HepG2 (cell line): ENCODE measurements at regions not wholly inside any gene's neighbourhood (a gene's known extent, or its start where the extent isn't known, plus 50 kb on each side); places are given as distances from the start of the nearest gene placed in this dataset.

Experiments used
- ATM ChIP-seq: fragments of 450-650 bp; IDR thresholded peaks from 2 replicates; pipeline ENCODE4 v1.7.1; 2017; ENCODE audit warnings: mild to moderate bottlenecking, borderline replicate concordance
- CHD4 ChIP-seq: fragments of 200-600 bp; sonication (generic); IDR thresholded peaks from 2 replicates; pipeline ENCODE4 v1.7.0; 2017; ENCODE audit warnings: mild to moderate bottlenecking, low read length, borderline replicate concordance
- ESRRA ChIP-seq: sonication (generic); formaldehyde crosslinking; IDR thresholded peaks from 2 replicates; pipeline ENCODE4 v1.5.1; 2020; ENCODE audit warnings: mild to moderate bottlenecking, low read depth, missing genetic modification reagents
- GATAD2A ChIP-seq: IDR thresholded peaks from 2 replicates; pipeline ENCODE4 v1.6.1; 2016
- JDP2 ChIP-seq: sonication (generic); formaldehyde crosslinking; IDR thresholded peaks from 2 replicates; pipeline ENCODE4 v1.8.1; 2022; ENCODE audit warnings: missing genetic modification reagents, borderline replicate concordance
- LCORL ChIP-seq, 2 experiments: fragments of 450-650 bp in 1 of 2; sonication (generic) in 1 of 2; formaldehyde crosslinking in 1 of 2; IDR thresholded peaks; 2 replicates each; pipeline versions ENCODE4 v1.5.0 to v1.6.1; 2017 to 2020; ENCODE audit warnings: antibody characterized with exemption in 1 of 2, missing genetic modification reagents in 1 of 2
- NR2F6 ChIP-seq, 2 experiments: IDR thresholded peaks; 2 replicates each; pipeline ENCODE4 v1.6.1; 2016; ENCODE audit warnings: antibody characterized with exemption in 1 of 2, mild to moderate bottlenecking in 1 of 2
- PHF8 ChIP-seq: sonication (generic); formaldehyde crosslinking; IDR thresholded peaks from 2 replicates; pipeline ENCODE4 v1.5.0; 2020; ENCODE audit warnings: missing genetic modification reagents
- PTBP1 ChIP-seq: fragments of 200-400 bp; formaldehyde crosslinking; IDR thresholded peaks from 2 replicates; pipeline ENCODE4 v1.6.1; 2018; ENCODE audit warnings: low read length, low read depth; ENCODE audit not compliant: poor library complexity, severe bottlenecking
- SIX1 ChIP-seq: sonication (generic); formaldehyde crosslinking; IDR thresholded peaks from 2 replicates; pipeline ENCODE4 v1.4.0; 2020; ENCODE audit warnings: missing genetic modification reagents, borderline replicate concordance
- SMC3 ChIP-seq: IDR thresholded peaks from 2 replicates; pipeline ENCODE4 v1.6.1; 2011; ENCODE audit warnings: low read length, improper control_type of control experiment
- SNAI1 ChIP-seq: sonication (generic); formaldehyde crosslinking; IDR thresholded peaks from 2 replicates; pipeline ENCODE4 v1.5.0; 2020; ENCODE audit warnings: mild to moderate bottlenecking, missing genetic modification reagents, borderline replicate concordance
- THAP8 ChIP-seq: sonication (generic); formaldehyde crosslinking; IDR thresholded peaks from 2 replicates; pipeline ENCODE4 v1.5.1; 2020; ENCODE audit warnings: missing genetic modification reagents, mild to moderate bottlenecking, borderline replicate concordance
- ZBTB33 ChIP-seq: sonication (generic); formaldehyde crosslinking; IDR thresholded peaks from 2 replicates; pipeline ENCODE4 v1.4.0; 2020; ENCODE audit warnings: missing genetic modification reagents
- ZNF10 ChIP-seq: sonication (generic); formaldehyde crosslinking; IDR thresholded peaks from 2 replicates; pipeline ENCODE4 v1.4.0; 2020; ENCODE audit warnings: mild to moderate bottlenecking, low read depth, missing genetic modification reagents, borderline replicate concordance
- ZNF276 ChIP-seq: sonication (generic); formaldehyde crosslinking; IDR thresholded peaks from 2 replicates; pipeline ENCODE4 v1.4.0; 2020; ENCODE audit warnings: mild to moderate bottlenecking, low read depth, missing genetic modification reagents
- ZNF557 ChIP-seq: sonication (generic); formaldehyde crosslinking; IDR thresholded peaks from 2 replicates; pipeline ENCODE4 v1.4.0; 2020; ENCODE audit warnings: missing genetic modification reagents
- ZNF790 ChIP-seq: sonication (generic); formaldehyde crosslinking; IDR thresholded peaks from 2 replicates; pipeline ENCODE4 v1.8.0; 2022; ENCODE audit warnings: missing genetic modification reagents, mild to moderate bottlenecking, borderline replicate concordance
- TF ChIP-seq, protein P1 (sequence below), 2 experiments: fragments of 450-650 bp in 1 of 2; sonication (generic) in 1 of 2; formaldehyde crosslinking; IDR thresholded peaks; 2 replicates each; pipeline versions ENCODE4 v1.5.0 to v1.8.0; 2020 to 2022; ENCODE audit warnings: mild to moderate bottlenecking in 1 of 2, missing genetic modification reagents in 1 of 2
- TF ChIP-seq, protein P2 (sequence below): sonication (generic); formaldehyde crosslinking; IDR thresholded peaks from 2 replicates; pipeline ENCODE4 v1.4.0; 2020; ENCODE audit warnings: mild to moderate bottlenecking, missing genetic modification reagents, borderline replicate concordance

- TF ChIP-seq LCORL (IDR thresholded peaks at IDR 0.05) (no peak), LCORL (CRISPR knock-in tag; IDR thresholded peaks at IDR 0.05) (no peak), THAP8 (no peak), ZNF276 (no peak), SIX1 (no peak), SMC3 (peak; percentile 95), JDP2 (CRISPR knock-in tag) (no peak), ZNF10 (CRISPR knock-in tag) (no peak), PTBP1 (no peak), SNAI1 (CRISPR knock-in tag) (no peak), GATAD2A (CRISPR knock-in tag) (peak; percentile 75), ZNF557 (no peak), PHF8 (CRISPR knock-in tag) (no peak), ESRRA (CRISPR knock-in tag) (0 out of 2 replicates have a peak, but pooled peaks have one; percentile 3), CHD4 (no peak; the same call in 1 of the 2 replicates), ATM (no peak), ZBTB33 (CRISPR knock-in tag) (peak; percentile 26; the same call in 1 of the 2 replicates), ZNF790 (CRISPR knock-in tag) (no peak), NR2F6 (IDR thresholded peaks at IDR 0.05) (peak; percentile 79), NR2F6 (CRISPR knock-in tag; IDR thresholded peaks at IDR 0.05) (peak; percentile 82; the same call in 1 of the 2 replicates)
- TF ChIP-seq, protein P1, sequence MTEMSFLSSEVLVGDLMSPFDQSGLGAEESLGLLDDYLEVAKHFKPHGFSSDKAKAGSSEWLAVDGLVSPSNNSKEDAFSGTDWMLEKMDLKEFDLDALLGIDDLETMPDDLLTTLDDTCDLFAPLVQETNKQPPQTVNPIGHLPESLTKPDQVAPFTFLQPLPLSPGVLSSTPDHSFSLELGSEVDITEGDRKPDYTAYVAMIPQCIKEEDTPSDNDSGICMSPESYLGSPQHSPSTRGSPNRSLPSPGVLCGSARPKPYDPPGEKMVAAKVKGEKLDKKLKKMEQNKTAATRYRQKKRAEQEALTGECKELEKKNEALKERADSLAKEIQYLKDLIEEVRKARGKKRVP (CRISPR knock-in tag; IDR thresholded peaks at IDR 0.05), result peak in 1 of 2 experiments; percentile 18; a peak in 1 of 4 replicates
- TF ChIP-seq, protein P2, sequence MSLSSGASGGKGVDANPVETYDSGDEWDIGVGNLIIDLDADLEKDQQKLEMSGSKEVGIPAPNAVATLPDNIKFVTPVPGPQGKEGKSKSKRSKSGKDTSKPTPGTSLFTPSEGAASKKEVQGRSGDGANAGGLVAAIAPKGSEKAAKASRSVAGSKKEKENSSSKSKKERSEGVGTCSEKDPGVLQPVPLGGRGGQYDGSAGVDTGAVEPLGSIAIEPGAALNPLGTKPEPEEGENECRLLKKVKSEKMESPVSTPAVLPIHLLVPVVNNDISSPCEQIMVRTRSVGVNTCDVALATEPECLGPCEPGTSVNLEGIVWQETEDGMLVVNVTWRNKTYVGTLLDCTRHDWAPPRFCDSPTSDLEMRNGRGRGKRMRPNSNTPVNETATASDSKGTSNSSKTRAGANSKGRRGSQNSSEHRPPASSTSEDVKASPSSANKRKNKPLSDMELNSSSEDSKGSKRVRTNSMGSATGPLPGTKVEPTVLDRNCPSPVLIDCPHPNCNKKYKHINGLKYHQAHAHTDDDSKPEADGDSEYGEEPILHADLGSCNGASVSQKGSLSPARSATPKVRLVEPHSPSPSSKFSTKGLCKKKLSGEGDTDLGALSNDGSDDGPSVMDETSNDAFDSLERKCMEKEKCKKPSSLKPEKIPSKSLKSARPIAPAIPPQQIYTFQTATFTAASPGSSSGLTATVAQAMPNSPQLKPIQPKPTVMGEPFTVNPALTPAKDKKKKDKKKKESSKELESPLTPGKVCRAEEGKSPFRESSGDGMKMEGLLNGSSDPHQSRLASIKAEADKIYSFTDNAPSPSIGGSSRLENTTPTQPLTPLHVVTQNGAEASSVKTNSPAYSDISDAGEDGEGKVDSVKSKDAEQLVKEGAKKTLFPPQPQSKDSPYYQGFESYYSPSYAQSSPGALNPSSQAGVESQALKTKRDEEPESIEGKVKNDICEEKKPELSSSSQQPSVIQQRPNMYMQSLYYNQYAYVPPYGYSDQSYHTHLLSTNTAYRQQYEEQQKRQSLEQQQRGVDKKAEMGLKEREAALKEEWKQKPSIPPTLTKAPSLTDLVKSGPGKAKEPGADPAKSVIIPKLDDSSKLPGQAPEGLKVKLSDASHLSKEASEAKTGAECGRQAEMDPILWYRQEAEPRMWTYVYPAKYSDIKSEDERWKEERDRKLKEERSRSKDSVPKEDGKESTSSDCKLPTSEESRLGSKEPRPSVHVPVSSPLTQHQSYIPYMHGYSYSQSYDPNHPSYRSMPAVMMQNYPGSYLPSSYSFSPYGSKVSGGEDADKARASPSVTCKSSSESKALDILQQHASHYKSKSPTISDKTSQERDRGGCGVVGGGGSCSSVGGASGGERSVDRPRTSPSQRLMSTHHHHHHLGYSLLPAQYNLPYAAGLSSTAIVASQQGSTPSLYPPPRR, result peak; percentile 40; the same call in 1 of the 2 replicates
Measured at GRCh38 chrX:20442597-20442996, 175.9 kb upstream of the RPS6KA3 start (continued).
